Stimulated activated CD4-positive, alpha-beta T cell treated with anti-CD3 and anti-CD28 coated beads, Interleukin-1b, Interleukin-23, amount 100 ng/mL, for 4 hours (primary cell): ENCODE measurements at regions not wholly inside any gene's neighbourhood (a gene's known extent, or its start where the extent isn't known, plus 50 kb on each side); places are given as distances from the start of the nearest gene placed in this dataset.

ENCODE experiments used
- DNase-seq, 2 donors: peaks; one replicate each; pipeline ENCODE4 v3.0.0-alpha.2; 2020; ENCODE audit warnings: low read depth in 2 of 2

DNA sequence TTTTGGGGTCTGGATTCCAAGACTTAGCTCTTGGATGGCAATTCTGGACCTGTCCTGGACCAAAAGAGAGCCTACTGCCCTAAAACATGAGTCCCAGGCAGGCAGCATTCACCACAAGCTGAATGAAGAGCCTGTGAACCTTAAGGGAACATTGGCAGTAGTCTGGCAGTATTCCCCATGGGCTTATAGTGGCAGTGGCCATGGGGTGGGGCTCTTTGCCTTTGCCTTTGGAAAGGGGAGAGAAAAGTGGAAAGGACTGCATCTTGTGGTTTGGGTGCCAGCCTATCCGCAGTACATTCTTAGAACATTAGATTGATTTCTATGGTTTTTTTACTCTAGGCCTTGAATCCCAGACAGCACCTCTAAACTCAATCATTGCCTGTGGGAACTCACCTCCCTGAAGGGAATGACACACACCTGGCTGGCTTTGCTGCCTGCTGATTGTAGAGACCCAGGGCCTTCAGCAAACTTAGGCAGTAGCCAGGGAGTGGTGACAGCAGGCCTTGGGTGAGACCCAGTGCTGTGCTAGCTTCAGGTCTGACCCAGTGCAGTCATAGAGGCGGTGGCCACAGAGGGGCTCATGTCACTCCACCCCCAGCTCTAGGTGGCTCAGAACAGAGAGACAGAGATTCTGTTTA lies 216.3 kb downstream of the CETN3 start:
- no peak for DNase-seq

DNA sequence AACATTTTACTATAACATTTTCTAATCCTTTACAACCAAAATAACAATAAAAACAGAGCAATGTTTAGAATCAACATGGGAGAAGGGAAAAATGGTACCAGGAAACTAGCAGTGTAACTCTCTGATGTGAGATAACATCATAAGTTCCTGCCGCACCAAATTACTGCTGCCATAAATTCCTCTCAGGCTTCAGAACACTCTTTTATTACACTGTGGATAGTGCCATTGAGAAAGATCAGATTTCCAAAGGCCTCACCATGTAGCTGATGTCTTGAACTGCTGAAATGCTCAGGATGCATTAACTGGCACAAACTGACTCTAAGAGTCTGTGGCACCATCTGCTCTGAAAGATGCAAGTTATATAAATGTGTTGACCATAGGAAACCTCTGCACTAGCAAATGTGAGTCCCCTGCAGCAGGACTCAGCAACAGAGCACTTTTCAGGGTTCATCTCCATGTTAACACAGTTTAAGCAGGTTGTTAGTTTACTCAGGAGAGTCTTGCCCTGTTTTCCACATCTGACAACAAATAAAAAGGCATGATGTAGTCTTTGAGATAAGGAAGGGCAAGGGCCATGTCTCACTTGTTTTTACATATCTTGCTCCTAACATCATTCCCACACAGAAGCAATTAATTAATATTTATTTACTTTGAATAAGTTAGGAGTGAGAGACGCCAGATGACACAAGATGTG lies 218.1 kb downstream of the CETN3 start:
- DNase-seq, result no peak

DNA sequence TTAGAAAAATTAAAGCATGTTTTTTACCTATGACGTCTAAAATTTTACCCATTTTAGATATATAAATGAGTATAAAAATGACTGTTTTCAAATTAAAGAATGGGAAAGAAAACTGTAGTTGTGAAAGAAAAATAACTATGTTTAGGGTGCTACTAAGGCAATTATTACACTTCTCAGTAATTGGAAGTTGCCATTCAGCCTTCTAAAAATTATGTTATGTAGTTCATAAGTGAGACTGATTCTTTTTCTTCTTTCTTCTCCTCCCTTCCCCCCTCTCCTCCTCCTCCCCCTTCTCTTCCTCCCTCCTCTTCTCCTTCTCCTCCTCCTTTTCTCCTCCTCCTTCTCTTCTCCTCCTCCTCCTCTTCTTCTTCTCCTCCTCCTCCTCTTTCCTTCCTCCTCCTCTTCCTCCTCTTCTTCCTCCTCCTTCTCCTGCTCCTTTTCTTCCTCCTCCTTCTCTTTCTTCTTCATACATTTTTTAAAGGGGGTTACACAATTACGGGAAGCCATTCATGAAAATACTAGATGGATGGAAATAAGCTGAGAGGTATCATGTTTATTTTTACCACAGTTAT lies 223.6 kb downstream of the CETN3 start:
- no peak for DNase-seq

DNA sequence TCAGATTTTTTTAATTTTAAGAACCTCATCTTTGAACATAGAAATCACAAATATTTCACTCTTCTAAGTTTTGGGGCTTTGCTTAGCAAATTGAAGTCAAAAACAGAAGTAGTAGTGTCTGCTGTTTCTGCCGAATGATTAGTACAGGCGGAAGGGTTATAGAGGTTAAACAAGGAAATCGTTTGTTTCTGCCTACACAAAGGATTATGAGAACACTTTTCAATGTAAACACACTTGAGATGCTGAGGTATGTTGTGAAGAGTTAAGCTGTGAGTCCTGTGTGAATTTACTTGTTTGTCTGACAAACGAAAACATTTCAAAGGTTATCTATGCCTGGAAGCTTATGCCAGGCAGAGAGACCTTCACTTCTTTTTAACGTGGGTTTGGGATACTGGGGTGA lies 224.8 kb downstream of the CETN3 start:
- DNase-seq, result no peak

DNA sequence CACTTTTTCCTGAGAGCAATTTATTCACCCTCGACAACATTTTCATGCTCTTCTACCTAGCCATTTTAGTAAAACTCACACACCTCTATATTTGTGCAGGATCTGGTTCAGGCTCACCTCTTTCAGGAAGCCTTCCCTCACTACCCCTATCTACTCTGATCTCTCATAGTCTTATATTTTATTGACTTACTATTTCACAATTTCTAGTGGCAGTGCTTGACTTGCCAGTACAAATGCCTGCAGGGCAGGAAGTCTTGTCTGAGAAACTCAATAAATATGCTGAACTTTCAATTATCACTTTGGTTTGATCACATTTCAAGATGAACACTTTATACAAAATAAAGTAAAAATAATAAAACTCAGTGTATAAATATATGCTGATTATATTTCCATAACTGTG lies 226.8 kb downstream of the CETN3 start:
- no peak for DNase-seq

DNA sequence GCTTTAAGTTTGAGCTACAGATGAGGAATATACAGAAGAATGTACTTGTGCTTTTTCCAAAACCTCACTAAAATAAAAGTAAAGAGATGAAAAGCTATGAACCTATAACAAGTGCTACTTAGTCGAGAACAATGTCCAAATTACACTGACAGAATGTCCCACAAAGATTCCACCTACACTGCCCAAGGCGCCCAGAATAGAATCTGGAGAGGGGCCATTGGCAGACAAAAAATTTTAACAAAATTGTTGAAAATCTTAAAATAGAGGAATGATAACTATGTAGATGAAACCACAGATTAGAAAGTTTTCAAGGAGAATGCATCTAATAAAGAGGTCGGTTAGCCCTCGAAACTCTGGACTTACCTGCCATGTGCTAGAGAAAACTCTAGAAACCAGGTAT lies 235.3 kb downstream of the CETN3 start:
- no peak for DNase-seq

DNA sequence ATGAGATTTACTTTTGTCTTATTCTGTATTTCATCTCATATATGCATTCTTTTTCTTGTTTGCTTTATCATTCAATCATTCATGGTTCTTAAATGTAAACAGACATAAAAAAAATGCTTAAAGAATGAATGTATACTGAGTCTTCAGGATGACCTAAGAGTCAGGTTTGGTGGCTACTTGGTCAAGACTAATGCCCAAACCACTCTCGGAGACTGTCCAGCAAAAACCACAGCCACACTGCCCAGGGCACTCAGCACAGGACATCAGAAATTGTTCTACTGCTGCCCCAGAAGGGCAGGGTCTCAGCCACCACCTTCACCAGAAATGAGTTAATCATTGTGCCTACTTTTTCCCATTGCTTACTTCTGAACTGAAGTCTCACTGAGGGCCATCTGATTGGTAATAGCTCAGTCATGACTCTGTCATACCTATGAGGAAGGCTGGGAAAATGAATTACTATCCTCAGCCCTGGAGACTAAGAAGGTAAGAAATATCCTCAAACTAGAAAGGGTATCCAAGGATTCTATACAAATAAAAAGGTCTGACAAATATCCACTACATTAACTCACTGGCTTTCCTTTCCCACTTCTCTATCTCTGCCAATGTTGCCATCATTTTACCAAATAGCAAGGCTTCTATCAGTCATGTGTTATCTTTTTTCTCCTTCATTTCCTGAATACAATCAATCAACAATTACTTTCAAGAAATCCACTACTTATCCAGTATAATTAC lies 236.1 kb downstream of the CETN3 start:
- no peak for DNase-seq

DNA sequence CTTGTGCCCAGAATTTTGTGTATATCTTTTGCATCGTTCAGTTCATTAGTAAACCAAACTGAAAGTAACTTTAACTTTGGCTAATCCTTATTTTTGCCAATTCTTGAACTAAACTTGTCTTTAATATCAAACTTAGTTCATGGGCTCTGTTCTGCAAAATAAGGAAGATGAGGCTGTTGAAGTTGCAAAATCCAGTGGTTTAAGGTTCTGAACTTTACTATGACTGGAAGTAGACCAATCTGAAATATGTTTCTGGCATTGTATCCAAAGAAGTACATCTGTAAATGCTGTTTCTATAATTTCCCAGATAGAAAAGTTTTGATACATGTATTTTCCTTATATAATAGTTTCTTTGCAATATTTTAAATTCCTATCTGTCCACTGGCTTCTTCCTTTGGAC lies 238.1 kb downstream of the CETN3 start:
- DNase-seq, result no peak

DNA sequence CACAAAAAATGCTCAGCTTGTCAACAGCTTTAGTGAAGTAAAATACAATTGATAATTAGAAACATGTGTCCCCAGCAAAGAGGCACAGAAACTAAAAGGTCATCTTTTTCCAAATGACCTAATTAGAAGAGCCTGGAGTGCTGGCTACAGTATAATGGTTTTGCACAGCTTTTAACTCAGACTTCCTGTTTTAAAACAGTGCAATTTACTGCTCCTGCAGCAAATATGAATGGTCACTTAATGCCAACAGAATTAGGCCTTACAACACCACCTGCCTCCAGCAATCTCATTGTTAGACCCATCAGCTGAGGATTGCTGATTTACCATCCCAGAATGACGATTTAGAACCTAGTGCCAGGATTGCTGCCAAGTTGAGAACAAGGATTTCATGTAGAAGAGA lies 239.3 kb downstream of the CETN3 start:
- no peak for DNase-seq

DNA sequence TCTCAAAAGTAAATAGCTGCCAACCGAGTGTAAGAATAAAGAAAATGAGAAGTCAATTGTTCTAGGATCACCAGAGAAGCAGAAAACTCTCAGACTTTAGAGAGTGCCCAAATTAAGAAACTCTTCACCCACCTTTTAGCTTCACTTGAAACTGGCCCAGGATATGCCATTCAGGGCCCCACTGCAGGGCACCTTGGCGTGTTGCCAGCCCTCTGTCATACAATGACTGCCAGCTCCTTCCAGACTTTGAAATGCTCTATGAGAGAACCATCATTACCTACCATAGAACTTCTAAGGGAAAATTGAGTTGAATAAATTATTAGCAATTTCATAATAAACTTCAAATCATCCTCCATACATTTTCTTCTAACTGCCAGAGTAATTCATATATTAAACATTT lies 240.5 kb downstream of the CETN3 start:
- DNase-seq, result no peak

DNA sequence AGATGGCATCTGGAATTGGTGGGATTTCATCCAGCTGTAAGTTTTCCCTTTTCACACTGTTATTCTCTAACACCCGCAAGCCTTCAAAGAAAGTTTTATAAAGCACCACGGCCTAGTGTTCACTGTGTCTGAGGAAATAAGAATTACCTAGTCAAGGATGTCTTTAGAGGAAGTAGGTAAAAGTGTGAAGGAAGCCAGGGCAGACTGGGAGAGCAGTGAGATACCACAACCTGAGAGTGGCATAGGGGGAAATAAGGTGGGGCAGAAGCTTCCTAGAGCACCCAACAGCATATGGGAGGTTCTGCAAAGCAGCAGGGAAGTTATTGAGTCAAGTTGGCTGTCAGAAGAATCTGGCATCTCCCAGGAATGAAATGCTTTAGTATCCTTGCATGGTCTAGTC lies 241.2 kb downstream of the CETN3 start:
- DNase-seq, result no peak

DNA sequence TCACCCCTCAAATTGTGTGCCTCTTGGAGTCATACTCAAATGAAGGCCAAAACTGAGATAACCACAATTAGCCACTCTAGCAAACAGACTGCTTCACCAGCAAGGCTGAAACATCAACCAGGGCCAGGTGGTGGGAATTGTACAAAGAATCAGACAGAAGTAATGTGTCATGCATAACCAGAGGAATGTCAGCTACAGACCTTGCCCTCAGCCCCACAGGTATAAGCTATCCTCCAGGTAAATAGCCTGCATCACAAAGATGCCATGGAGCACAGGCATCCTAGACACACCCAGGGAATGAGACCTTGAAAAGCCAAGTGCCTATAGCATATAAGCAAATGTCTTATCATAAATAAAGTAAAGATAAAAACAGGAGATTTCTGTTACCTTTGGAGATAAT lies 242.7 kb downstream of the CETN3 start:
- DNase-seq, result no peak

DNA sequence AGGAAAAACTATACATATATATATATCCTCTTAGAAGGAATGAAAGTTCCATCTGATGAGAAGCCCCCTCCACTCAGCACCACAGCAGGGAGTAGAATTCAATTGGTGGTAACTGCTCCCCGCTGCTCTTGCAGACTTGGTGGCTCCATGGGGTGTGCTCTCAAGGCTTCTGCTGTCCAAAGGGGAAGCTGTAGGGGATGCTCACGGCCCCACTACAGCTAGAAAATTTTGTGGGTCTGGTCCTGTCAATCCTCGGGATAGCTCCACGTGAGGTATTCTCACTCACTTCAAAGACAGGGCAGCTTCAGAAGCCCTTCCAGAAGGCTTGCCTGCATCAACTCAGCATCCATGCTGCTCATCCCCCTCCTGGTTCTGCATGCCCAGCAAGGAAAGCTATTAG lies 247.2 kb downstream of the CETN3 start:
- DNase-seq, result no peak

DNA sequence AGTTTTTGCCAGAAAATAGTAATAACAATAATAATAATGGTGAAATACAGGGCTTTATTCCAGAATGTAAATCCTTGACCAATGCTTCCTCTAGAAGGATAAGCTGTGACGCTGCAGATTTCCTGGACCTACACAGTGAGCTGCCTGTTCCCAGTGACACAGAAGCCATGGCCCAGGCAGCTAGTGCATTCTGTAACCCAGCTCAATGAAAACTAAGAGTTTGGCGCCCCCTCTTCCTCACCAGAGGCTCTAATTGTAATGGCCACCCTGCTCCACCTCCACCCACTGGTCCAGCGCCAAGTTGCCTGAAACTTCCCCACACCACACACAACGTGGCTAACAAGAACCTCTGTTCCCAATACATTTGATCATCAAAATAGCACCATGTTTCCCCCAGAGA lies 248.1 kb downstream of the CETN3 start:
- no peak for DNase-seq

DNA sequence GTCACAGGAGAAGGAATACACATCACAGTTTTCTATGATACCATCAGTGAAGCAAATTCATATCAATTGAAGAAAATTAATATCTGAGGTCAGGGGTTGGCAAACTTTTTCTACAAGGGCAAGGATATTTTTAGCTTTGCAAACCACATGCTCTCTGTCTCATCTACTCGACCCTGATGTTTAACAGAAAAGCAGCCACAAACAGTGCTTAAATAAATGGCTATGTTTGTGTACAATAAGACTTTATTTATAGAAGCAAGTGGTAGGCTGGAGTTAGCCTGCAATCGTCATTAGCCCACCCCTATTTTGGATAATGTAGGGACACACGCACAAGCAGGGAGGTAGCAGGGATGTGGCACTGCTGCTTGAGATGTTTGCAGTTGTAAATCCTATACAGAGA lies 251.4 kb downstream of the CETN3 start:
- DNase-seq, result no peak

DNA sequence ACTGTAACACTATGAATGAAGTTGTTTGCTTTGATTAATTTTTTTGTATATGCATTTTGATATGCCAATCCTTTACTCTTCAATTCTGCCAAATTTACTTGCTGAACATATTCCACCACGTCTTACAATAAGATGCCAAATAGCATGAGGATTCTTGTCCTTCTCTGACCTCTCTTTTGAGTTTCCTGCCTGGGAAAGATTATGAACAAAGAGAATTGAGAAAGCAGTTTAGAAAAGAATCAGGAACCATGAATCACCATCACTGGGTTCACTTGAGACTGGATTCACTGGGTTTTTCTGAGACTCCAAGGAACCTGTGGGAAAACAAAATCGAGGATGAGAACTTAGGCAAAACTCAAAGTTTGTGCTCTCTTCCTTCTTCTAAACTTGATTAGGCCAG lies 256.5 kb downstream of the CETN3 start:
- no peak for DNase-seq

DNA sequence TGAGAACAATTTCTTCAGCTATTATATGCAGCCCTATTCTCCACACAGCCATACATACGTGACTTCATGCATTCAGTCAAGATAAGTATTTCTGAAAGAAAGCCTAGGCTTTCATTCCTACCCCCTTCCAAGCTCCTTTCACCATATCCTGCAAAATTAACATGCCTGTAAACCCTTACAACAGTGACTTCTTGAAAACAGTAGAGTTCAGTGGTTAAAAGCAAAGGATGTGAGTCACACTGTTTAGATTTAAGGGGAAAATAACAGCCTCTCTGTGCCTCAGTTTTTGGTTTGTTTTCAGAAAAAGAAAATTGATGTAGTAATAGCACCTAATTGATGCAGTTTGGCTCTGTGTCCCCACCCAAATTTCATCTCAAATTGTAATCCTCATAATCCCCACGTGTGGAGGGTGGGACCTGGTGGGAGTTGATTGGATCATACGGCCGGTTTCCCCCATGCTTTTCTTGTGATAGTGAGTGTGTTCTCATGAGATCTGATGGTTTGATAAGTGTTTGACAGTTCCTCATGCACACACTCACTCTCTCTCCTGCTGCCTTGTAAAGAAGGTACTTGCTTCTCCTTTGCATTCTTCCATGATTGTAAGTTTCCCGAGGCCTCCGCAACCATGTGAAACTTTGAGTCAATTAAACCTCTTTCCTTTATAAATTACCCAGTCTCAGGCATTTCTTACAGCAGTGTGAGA lies 264.8 kb downstream of the CETN3 start:
- DNase-seq, result no peak

DNA sequence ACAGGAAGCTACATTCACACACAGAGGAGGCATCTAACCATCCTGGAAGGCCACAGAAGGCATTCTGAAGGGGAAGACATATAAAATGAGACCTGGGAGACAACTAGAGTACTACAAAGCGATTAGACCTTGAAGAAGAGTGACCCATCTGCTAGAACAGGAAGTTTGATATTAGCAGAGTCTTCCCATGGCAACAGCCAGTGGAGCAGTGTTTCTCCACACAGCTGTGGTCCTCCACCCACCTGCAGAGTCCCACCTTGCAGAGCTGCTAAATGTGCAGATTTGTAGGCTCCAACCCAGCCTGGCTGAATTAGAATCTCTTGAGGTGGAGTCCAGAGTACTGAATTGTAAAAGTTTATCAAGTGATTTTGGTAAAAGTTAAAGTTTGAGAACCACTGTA lies 267.0 kb downstream of the CETN3 start:
- DNase-seq, result no peak

DNA sequence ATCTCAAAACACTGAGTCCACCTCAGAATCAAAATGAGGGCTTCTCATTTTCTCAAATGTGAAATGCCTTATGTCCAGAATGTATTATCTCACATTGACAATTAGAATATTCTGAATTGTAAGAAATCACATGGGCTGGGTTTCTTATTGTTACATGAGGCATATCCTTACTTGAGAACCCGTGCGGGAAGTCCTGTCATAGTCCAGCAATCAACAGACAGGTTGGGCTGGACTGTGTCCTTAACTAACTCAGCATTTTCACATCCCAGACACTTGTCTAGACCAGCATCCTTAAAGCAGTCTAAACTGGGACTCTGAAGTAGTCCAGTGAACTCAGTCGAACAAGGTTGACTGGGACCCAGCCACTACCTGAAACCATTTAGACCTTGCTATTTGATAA lies 267.6 kb downstream of the CETN3 start:
- no peak for DNase-seq

DNA sequence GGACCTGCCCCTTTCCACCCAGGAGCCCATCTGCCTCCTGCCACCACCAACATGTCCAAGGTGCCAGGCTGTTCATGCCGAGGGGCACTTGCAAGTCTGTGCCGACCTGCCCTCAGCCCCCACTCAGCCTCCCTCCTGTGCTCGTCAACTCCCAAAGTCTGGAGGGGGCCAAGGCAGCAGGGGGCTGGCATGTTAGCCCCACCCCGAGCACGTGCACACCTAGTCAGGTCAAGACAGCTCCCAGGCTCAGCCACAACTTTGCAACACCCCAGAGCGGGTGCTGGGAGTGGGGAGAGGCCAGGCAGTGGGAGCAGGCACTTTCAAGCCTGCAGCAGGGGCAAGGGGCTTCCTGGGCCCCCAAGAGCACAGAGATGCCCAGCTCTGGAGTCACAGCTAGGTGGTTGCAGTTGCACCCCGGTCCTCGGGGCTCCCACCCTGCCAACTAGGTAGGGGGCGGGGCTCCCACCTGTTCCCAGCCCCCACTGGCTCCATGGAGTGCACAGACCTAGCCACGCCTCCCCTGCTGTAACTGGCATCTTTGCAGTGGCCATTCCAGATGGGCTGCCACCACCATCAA lies 272.5 kb downstream of the CETN3 start:
- no peak for DNase-seq

DNA sequence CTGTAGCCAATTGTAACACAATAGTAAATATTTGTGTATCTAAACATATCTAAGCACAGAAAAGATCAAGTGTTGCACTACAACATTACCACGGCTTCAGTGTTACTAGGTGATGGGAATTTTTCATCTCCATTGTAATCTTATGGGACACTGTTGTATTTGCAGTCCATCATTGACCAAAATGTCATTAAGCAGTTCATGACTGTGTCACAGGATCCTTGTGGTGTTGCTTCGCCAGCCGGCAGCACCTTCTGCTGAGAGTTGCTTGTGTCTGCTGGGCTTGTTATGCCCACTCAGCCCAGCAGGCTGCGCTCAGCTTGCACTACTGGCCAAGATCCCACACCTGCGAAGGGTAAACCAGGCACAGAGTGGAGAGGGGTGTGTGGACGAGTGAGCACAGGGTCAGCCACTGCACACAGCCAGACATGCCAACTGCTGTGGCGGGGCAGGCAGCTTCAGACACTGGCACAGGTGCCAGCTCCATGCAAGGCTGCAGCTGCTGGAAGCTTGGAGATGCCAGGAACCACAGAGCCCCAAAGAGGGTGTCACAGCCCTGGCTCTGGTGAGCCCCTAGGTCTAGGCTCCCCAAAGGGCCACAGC lies 273.7 kb downstream of the CETN3 start:
- no peak for DNase-seq

DNA sequence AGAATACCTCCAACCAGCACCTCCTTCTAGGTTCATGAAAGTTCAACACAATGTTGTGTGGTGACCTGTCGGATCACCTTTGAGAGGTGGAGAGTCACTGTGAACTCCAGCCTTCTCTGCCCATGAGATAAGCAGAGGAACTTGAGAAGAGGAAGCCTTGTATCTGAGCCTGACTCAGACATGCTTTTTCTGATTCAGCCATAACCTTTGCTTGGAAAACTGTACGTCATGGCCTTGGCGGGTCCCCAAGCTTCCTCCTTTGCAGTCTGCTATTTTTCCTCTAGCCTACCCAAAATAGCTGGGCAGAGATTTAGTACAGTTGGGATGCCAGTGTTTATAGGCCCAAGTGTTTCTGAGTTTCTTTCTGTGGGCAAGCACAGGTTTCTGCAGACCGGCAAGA lies 274.7 kb downstream of the CETN3 start:
- no peak for DNase-seq
